ENCODE measurements at regions not wholly inside any gene's neighbourhood (a gene's known extent, or its start where the extent isn't known, plus 50 kb on each side); places are given as distances from the start of the nearest gene placed in this dataset.

GRCh38 chr2:56801214-56801613 lies 617.4 kb downstream of the CCDC85A start:
- TF ChIP-seq, protein P1, sequence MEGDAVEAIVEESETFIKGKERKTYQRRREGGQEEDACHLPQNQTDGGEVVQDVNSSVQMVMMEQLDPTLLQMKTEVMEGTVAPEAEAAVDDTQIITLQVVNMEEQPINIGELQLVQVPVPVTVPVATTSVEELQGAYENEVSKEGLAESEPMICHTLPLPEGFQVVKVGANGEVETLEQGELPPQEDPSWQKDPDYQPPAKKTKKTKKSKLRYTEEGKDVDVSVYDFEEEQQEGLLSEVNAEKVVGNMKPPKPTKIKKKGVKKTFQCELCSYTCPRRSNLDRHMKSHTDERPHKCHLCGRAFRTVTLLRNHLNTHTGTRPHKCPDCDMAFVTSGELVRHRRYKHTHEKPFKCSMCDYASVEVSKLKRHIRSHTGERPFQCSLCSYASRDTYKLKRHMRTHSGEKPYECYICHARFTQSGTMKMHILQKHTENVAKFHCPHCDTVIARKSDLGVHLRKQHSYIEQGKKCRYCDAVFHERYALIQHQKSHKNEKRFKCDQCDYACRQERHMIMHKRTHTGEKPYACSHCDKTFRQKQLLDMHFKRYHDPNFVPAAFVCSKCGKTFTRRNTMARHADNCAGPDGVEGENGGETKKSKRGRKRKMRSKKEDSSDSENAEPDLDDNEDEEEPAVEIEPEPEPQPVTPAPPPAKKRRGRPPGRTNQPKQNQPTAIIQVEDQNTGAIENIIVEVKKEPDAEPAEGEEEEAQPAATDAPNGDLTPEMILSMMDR (IDR thresholded peaks at IDR 0.05): no peak
- TF ChIP-seq POLR2AphosphoS5 (IDR thresholded peaks at IDR 0.05) (no peak), POLR2A (IDR thresholded peaks at IDR 0.05) (no peak)
